ENCODE measurements at regions not wholly inside any gene's neighbourhood (a gene's known extent, or its start where the extent isn't known, plus 50 kb on each side); places are given as distances from the start of the nearest gene placed in this dataset.

GRCh38 chr4:103902730-103903129 is 182.9 kb upstream of the TACR3 start:
- H2AFZ ChIP-seq (ENCODE audit: low read depth, low read length, poor library complexity, severe bottlenecking): no peak overlapping the region
- no peak overlapping the region for H3K4me3 ChIP-seq (replicated peaks in 1 of 2; ENCODE audit: low read depth in 1 of 2, low read length in 2 of 2)
- intact Hi-C loops (cut with micrococcal nuclease): no loop called here
- H3K9me2 ChIP-seq (ENCODE audit: insufficient read depth): no peaks in the 10 kb centered on the region
- no peaks in the 10 kb centered on the region for H3K79me2 ChIP-seq (ENCODE audit: insufficient read depth, low read length)
- H3K36me3 ChIP-seq (ENCODE audit: control insufficient read depth in 1 of 2, insufficient read depth in 2 of 2, low read length in 2 of 2): no peaks in the 10 kb centered on the region
- H3K4me1 ChIP-seq (ENCODE audit: control insufficient read depth in 1 of 2, insufficient read depth in 2 of 2, low read length in 2 of 2): no peaks in the 10 kb centered on the region
- no peak for ATAC-seq
- no peak for TF ChIP-seq RAD21 (IDR thresholded peaks at IDR 0.05; ENCODE audit: low read depth)
- no peak for TF ChIP-seq ZNF274 (IDR thresholded peaks at IDR 0.05; ENCODE audit: low read depth, low read length)
- no peak for TF ChIP-seq POLR2A (IDR thresholded peaks at IDR 0.05; ENCODE audit: borderline replicate concordance, extremely low read depth, insufficient read depth, insufficient read length)
- no peak for TF ChIP-seq POLR2AphosphoS5 (IDR thresholded peaks at IDR 0.05; ENCODE audit: low read depth, low read length)
- TF ChIP-seq JUND (IDR thresholded peaks at IDR 0.05): no peak
- no peak for TF ChIP-seq YY1 (IDR thresholded peaks at IDR 0.05; ENCODE audit: extremely low read depth, insufficient replicate concordance, low read depth, low read length)
- no peak for TF ChIP-seq CBX3 (IDR thresholded peaks at IDR 0.05; ENCODE audit: low read depth)
- TF ChIP-seq ZFX (IDR thresholded peaks at IDR 0.05): no peak
- TF ChIP-seq MAX (IDR thresholded peaks at IDR 0.05): no peak
- no peak for TF ChIP-seq REST (IDR thresholded peaks at IDR 0.05; ENCODE audit: low read depth)
- TF ChIP-seq, protein P1, sequence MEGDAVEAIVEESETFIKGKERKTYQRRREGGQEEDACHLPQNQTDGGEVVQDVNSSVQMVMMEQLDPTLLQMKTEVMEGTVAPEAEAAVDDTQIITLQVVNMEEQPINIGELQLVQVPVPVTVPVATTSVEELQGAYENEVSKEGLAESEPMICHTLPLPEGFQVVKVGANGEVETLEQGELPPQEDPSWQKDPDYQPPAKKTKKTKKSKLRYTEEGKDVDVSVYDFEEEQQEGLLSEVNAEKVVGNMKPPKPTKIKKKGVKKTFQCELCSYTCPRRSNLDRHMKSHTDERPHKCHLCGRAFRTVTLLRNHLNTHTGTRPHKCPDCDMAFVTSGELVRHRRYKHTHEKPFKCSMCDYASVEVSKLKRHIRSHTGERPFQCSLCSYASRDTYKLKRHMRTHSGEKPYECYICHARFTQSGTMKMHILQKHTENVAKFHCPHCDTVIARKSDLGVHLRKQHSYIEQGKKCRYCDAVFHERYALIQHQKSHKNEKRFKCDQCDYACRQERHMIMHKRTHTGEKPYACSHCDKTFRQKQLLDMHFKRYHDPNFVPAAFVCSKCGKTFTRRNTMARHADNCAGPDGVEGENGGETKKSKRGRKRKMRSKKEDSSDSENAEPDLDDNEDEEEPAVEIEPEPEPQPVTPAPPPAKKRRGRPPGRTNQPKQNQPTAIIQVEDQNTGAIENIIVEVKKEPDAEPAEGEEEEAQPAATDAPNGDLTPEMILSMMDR (IDR thresholded peaks at IDR 0.05 in 2 of 3, conservative IDR thresholded peaks at IDR 0.05 in 1 of 3; ENCODE audit: borderline replicate concordance in 1 of 3, insufficient read depth in 1 of 3, low read depth in 2 of 3, low read length in 2 of 3): no peak
- TF ChIP-seq ELF1 (IDR thresholded peaks at IDR 0.05; ENCODE audit: borderline replicate concordance, low read depth): no peak
- TF ChIP-seq CEBPB (IDR thresholded peaks at IDR 0.05; ENCODE audit: low read depth): no peak
- no peak for TF ChIP-seq TCF7L2 (IDR thresholded peaks at IDR 0.05; ENCODE audit: borderline replicate concordance, extremely low read depth, insufficient read depth, insufficient read length)
- no peak for TF ChIP-seq EGR1 (IDR thresholded peaks at IDR 0.05; ENCODE audit: low read depth)
- no peak overlapping the region for H3K9ac ChIP-seq (ENCODE audit: low read length)
- no peak overlapping the region for H3K27ac ChIP-seq (ENCODE audit: low read depth, low read length)
- H3K4me2 ChIP-seq (ENCODE audit: low read length): no peak overlapping the region
- no peaks in the 10 kb centered on the region for H4K20me1 ChIP-seq (ENCODE audit: insufficient read depth)
- H3K27me3 ChIP-seq (ENCODE audit: insufficient read depth, low read length): no peaks in the 10 kb centered on the region
- BruUV-seq (replicated peaks): no TSS peak
- ChIA-PET RAD21 (ENCODE audit: low non-redundant PET in 1 of 2, low total read pairs in 2 of 2, uncharacterized antibody in 2 of 2, unreplicated experiment in 2 of 2) (no interaction called here), POLR2A (no interaction called here), CTCF (no interaction called here)
- no peaks in the 10 kb centered on the region for H3K9me3 ChIP-seq (ENCODE audit: control insufficient read depth in 1 of 2, insufficient read depth in 1 of 2, low read depth in 1 of 2, low read length in 2 of 2)
- DNase-seq (ENCODE audit: low read depth, low spot score): no peak
